GM12891 (cell line): ENCODE measurements at regions not wholly inside any gene's neighbourhood (a gene's known extent, or its start where the extent isn't known, plus 50 kb on each side); places are given as distances from the start of the nearest gene placed in this dataset.
"Not testable (repeated sequence)": the region's sequence is repeated elsewhere in the genome, so short reads cannot be mapped to it uniquely, and the experiment has no call there.

Source experiments
- DNase-seq: peaks from one replicate; pipeline ENCODE4 v3.0.0; 2011; ENCODE audit warnings: low spot score; ENCODE audit not compliant: insufficient read length
- FAIRE-seq: peaks from 2 replicates; lab custom pipeline; 2011; peaks lifted over from hg19 to GRCh38; lab: Jason Lieb, UNC
- PAX5 ChIP-seq: IDR thresholded peaks from 2 replicates; pipeline ENCODE4 v1.6.1; 2011; ENCODE audit warnings: low read length, moderate library complexity, mild to moderate bottlenecking; ENCODE audit not compliant: insufficient read depth, severe bottlenecking
- POLR2A ChIP-seq: IDR thresholded peaks from 2 replicates; pipeline ENCODE4 v1.6.1; 2011; ENCODE audit warnings: low read depth, low read length, control low read depth
- POLR2AphosphoS5 ChIP-seq: IDR thresholded peaks from 2 replicates; pipeline ENCODE4 v1.6.1; 2011; ENCODE audit warnings: low read depth, low read length, control low read depth
- POU2F2 ChIP-seq: IDR thresholded peaks from 2 replicates; pipeline ENCODE4 v1.6.1; 2011; ENCODE audit warnings: low read depth, mild to moderate bottlenecking, control low read depth, low read length, moderate library complexity
- SPI1 ChIP-seq: IDR thresholded peaks from 2 replicates; pipeline ENCODE4 v1.6.1; 2011; ENCODE audit warnings: low read depth, low read length, control low read depth
- TAF1 ChIP-seq: IDR thresholded peaks from 2 replicates; pipeline ENCODE4 v1.6.1; 2011; ENCODE audit warnings: low read depth, low read length, control low read depth

DNA sequence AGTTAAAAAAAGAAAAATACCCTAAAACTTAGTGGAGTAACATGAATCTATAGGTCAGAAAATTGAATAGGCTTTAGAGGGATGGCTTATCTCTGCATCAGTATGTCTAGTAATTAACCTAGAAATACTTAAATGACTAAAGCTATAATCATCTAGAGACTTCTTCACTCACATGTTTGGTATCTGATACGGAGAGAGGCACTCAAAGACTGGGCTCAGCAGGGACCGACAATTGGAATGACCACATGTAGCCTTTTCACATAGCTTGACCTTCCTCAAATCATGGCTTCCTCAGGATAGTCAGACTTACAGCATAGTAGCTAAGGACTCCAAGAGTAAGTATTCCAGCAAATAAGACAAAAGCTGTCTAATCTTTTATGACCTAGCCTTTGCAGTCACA, 105.3 kb upstream of the RORB start:
- FAIRE-seq (no peak), DNase-seq (no peak)
- no peak for TF ChIP-seq TAF1
- no peak for TF ChIP-seq POU2F2
- TF ChIP-seq SPI1: no peak
- TF ChIP-seq POLR2AphosphoS5: no peak
- no peak for TF ChIP-seq POLR2A
- no peak for TF ChIP-seq PAX5

DNA sequence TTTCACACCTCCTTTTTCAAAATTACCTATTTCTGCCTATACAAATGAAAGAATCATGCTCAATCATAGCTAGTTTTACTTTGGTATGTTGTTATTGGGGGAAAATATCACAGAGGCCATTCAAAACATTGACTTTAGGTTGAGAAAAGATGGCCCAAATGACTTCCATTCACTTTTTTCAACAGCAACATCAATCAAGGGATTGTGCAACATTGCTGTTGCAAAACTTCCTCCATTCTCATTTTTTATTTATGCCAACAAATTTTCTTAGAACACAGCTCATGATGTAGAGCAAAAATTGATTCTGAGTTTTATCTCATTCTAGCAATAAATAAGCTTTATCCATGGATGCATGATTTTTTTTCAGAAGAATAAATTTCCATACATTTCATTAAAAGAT, 93.6 kb upstream of the RORB start:
- DNase-seq (no peak), FAIRE-seq (no peak)
- no peak for TF ChIP-seq PAX5
- TF ChIP-seq POLR2AphosphoS5: no peak
- TF ChIP-seq POLR2A: no peak
- TF ChIP-seq TAF1: no peak
- no peak for TF ChIP-seq SPI1
- TF ChIP-seq POU2F2: no peak

DNA sequence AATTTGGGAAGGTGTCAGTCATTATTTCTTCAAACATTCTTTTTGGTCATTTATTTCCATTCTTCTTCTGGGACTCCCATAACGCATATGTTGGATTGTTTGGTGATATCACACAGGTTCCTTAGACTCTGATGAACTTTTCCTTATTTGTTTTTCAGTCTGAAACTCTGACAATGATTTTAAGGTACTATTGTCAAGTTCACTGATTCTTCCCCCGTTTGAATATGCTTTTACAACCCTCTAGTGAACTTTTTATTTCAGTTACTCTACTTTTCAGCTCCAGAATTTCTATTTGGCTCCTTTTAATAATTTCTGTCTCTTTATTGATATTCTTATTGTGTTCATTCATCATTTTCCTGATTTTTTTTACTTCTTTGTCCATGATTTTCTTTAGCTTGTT, 92.5 kb upstream of the RORB start:
- no peak for DNase-seq
- TF ChIP-seq POLR2A: no peak
- TF ChIP-seq POU2F2: no peak
- TF ChIP-seq SPI1: no peak
- no peak for TF ChIP-seq TAF1
- FAIRE-seq: no peak

DNA sequence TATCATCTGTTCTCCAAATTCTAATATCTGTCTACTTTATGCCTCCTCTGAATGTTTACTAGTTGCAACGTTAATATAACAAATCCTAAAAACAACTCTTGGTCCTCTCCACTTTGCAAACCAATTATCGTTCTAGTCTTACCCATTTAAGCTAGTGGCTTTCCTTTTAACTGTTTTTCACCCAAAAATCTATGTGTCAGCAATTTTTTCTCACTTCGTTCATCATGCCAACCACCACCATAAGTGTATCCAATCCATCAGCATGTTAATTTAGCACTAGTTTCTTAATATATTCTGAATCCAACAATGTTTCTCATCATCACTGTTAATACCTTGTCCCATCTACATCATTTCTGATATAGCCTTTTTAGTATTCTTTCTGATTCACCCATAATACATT, 90.0 kb upstream of the RORB start:
- DNase-seq (no peak), FAIRE-seq (no peak)
- TF ChIP-seq PAX5: no peak
- TF ChIP-seq POLR2AphosphoS5: no peak

DNA sequence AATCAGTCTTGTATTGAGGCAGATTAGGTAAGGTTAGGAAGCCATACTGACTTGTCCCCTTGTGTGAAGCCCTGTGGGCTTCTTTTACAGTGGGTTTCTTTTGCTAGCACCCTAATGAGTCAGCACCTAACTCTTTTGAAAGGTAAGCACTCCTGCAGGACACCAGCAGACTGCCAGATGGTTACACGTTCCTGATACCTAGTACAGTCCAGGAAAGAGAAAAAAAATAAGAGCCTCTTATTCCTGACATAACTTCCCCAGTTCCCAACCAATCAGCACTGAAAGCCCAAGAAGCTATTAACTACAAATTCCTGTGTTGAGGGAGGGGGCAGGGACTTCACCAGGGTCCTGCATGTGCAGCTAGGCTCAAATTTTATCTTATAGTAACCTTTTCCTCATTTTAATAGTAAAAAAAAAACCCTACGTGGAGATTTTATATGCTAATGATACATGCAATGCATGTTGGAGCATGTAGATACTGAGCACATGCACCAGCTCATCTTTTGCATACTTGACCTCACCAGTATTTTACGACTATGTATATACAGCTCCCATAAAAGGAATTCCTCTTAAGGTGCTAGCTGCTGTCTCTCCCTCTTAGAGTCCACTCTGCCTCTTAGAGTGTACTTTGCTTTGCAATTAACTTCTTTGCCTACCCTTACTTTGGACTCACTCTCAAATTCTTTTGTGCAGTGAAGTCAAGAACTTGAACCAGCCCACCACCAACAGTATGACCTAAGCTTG, 84.7 kb upstream of the RORB start:
- TF ChIP-seq TAF1: no peak
- TF ChIP-seq SPI1: no peak
- TF ChIP-seq POLR2A: no peak
- no peak for TF ChIP-seq PAX5
- DNase-seq: no peak
- no peak for FAIRE-seq

DNA sequence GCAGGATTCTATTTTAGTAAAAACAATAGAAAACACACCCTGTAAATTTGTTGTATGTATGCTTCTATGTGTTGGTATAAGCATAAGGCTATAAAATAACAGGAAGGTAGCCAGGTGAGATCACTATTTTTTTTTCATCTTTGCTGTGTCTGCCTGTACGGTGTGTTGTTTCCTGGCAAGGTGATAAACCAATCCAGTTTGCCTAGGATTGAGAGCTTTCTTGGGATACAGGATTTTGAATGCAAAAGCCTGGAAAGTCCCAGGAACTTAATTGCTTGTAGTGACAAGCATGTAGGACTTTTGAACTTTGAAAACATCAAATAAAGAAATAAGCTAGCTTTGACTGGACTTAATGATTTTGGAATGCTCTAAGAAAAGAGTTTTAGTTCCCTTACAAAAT, 83.3 kb upstream of the RORB start:
- DNase-seq (no peak), FAIRE-seq (no peak)
- TF ChIP-seq POLR2AphosphoS5: no peak
- no peak for TF ChIP-seq TAF1
- TF ChIP-seq SPI1: no peak
- no peak for TF ChIP-seq POU2F2
- no peak for TF ChIP-seq POLR2A
- no peak for TF ChIP-seq PAX5

DNA sequence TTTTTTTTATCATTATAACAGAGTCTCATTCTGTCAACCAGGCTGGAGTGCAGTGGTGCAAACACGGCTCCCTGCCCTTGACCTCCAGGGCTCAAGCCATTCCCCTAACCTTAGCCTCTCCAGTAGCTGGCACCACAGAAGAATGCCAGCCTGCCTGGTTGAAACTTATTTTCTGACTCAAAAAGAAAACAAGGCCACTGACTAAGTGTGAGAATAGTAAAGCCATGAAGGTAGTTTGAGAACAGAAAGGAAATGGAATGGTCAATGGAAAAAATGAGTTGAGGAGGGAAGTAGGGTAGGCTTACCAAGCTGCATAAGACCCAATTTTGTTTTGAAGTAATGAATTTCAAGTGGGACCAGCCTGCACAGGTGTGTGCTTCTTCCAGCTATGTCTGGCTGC, 82.8 kb upstream of the RORB start:
- DNase-seq: no peak
- FAIRE-seq: no peak

DNA sequence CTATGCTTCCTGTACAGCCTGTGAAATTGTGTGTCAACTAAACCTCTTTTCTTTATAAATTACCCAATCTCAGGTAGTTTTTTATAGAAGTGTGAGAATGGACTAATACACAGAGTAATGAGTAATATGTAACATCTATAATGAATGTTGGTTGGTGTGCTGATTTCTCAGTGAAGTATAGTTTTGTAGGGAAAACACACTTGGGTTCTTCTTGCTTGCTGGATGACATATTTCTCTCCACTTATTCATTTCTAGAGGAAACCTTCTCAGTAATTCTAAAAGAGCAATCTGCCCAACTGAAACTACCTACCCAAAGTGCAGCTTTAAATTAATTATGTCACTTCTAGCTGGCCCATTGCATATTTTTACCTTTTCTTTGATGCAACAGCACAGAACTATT, 81.1 kb upstream of the RORB start:
- DNase-seq: no peak
- TF ChIP-seq POLR2A (no peak), TAF1 (no peak), SPI1 (no peak), POLR2AphosphoS5 (no peak), PAX5 (no peak), POU2F2 (no peak)
- no peak for FAIRE-seq

More for the DNA sequence above, 82.8 kb upstream of the RORB start:
- TF ChIP-seq PAX5: no peak
- TF ChIP-seq SPI1: no peak
- TF ChIP-seq POLR2A: no peak
- TF ChIP-seq POLR2AphosphoS5: no peak
- TF ChIP-seq POU2F2: no peak
- no peak for TF ChIP-seq TAF1

DNA sequence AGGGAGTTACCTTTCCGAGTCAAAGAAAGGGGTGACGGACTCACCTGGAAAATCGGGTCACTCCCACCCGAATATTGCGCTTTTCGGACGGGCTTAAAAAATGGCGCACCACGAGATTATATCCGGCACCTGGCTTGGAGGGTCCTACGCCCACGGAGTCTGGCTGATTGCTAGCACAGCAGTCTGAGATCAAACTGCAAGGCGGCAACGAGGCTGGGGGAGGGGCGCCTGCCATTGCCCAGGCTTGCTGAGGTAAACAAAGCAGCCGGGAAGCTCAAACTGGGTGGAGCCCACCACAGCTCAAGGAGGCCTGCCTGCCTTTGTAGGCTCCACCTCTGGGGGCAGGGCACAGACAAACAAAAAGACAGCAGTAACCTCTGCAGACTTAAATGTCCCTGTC, 72.6 kb upstream of the RORB start:
- FAIRE-seq, DNase-seq: not testable (repeated sequence)

DNA sequence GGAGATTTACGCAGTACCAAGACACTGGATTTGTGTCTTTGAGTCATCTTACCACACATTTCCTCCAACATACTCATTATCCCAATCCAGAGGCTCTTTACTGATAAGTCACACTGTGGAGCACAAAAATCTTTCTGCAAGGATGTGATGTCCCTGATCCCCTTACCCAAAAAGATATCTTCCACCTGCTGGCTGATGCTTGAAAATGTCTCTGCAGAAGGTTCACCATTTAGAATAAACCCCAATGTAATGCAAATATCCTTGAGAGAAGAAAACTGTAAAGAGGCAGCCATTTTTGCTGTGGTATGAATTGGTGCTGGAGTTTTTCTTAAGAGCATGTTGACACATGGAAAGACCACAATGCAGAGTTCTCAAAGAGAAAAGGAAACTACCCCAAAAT, 65.7 kb upstream of the RORB start:
- DNase-seq (no peak), FAIRE-seq (no peak)
- TF ChIP-seq POU2F2 (no peak), TAF1 (no peak), SPI1 (no peak), PAX5 (no peak), POLR2AphosphoS5 (no peak), POLR2A (no peak)
